ENCODE measurements at regions not wholly inside any gene's neighbourhood (a gene's known extent, or its start where the extent isn't known, plus 50 kb on each side); places are given as distances from the start of the nearest gene placed in this dataset.

GRCh38 chr6:15096894-15097837 is 148.7 kb upstream of the JARID2 start:
- H3K27me3 ChIP-seq (ENCODE audit: insufficient read depth, low read depth, low read length), result no peaks in the 10 kb centered on the region
- H3K36me3 ChIP-seq (ENCODE audit: insufficient read depth, low read length), result no peaks in the 10 kb centered on the region
- no peaks in the 10 kb centered on the region for H3F3A ChIP-seq (ENCODE audit: insufficient read depth, low read length, poor library complexity, severe bottlenecking)
- no peaks in the 10 kb centered on the region for H3K79me2 ChIP-seq (replicated peaks; ENCODE audit: insufficient read depth, low read length)
- no peak overlapping the region for H3K4me2 ChIP-seq (ENCODE audit: low read length)
- TF ChIP-seq REST (IDR thresholded peaks at IDR 0.05; ENCODE audit: borderline replicate concordance), result no peak
- TF ChIP-seq MXI1 (conservative IDR thresholded peaks at IDR 0.05; ENCODE audit: poor library complexity, severe bottlenecking), result no peak
- no peak for TF ChIP-seq CTCF (IDR thresholded peaks at IDR 0.05; ENCODE audit: poor library complexity, severe bottlenecking)
- no peak for TF ChIP-seq POLR2AphosphoS5 (IDR thresholded peaks at IDR 0.05)
- TF ChIP-seq RAD21 (conservative IDR thresholded peaks at IDR 0.05), result no peak
- TF ChIP-seq SMC3 (conservative IDR thresholded peaks at IDR 0.05; ENCODE audit: poor library complexity), result no peak
- TF ChIP-seq TAF1 (IDR thresholded peaks at IDR 0.05; ENCODE audit: low read depth), result no peak
- TF ChIP-seq EZH2 (IDR thresholded peaks at IDR 0.05; ENCODE audit: borderline replicate concordance, insufficient read depth, low read length, poor library complexity, severe bottlenecking), result no peak
- H3K9me2 ChIP-seq (ENCODE audit: insufficient read depth, low read length), result no peaks in the 10 kb centered on the region
- H3K9ac ChIP-seq (ENCODE audit: low read length), result no peak overlapping the region
- H3K9me3 ChIP-seq (ENCODE audit: low read length), result no peaks in the 10 kb centered on the region
- H3K27ac ChIP-seq (ENCODE audit: low read length), result no peak overlapping the region
- no peaks in the 10 kb centered on the region for H4K20me1 ChIP-seq (ENCODE audit: insufficient read depth)
- H3K4me3 ChIP-seq (ENCODE audit: low read length), result no peak overlapping the region
- H2AFZ ChIP-seq (ENCODE audit: low read depth, low read length), result no peak overlapping the region

GRCh38 chr6:15101130-15101529 is 144.7 kb upstream of the JARID2 start:
- H3K4me3 ChIP-seq (ENCODE audit: low read length), result no peak overlapping the region
- H2AFZ ChIP-seq (ENCODE audit: low read depth, low read length), result no peak overlapping the region
- no peaks in the 10 kb centered on the region for H3K79me2 ChIP-seq (replicated peaks; ENCODE audit: insufficient read depth, low read length)
- no peak for TF ChIP-seq EZH2 (IDR thresholded peaks at IDR 0.05; ENCODE audit: borderline replicate concordance, insufficient read depth, low read length, poor library complexity, severe bottlenecking)
- no peak for TF ChIP-seq RAD21 (conservative IDR thresholded peaks at IDR 0.05)
- TF ChIP-seq REST (IDR thresholded peaks at IDR 0.05; ENCODE audit: borderline replicate concordance), result no peak
- TF ChIP-seq EP300 (conservative IDR thresholded peaks at IDR 0.05; ENCODE audit: poor library complexity, severe bottlenecking), result no peak
- TF ChIP-seq TAF1 (IDR thresholded peaks at IDR 0.05; ENCODE audit: low read depth), result no peak
- TF ChIP-seq POLR2AphosphoS5 (IDR thresholded peaks at IDR 0.05), result no peak
- TF ChIP-seq MXI1 (conservative IDR thresholded peaks at IDR 0.05; ENCODE audit: poor library complexity, severe bottlenecking), result no peak
- no peak for TF ChIP-seq CTCF (IDR thresholded peaks at IDR 0.05; ENCODE audit: poor library complexity, severe bottlenecking)
- no peak for TF ChIP-seq SMC3 (conservative IDR thresholded peaks at IDR 0.05; ENCODE audit: poor library complexity)
- no peak overlapping the region for H3K9ac ChIP-seq (ENCODE audit: low read length)
- no peaks in the 10 kb centered on the region for H3K36me3 ChIP-seq (ENCODE audit: insufficient read depth, low read length)
- H3K27ac ChIP-seq (ENCODE audit: low read length), result no peak overlapping the region
- no peak overlapping the region for H3K4me2 ChIP-seq (ENCODE audit: low read length)
- H3F3A ChIP-seq (ENCODE audit: insufficient read depth, low read length, poor library complexity, severe bottlenecking), result no peaks in the 10 kb centered on the region
- no peaks in the 10 kb centered on the region for H4K20me1 ChIP-seq (ENCODE audit: insufficient read depth)
- H3K9me2 ChIP-seq (ENCODE audit: insufficient read depth, low read length), result no peaks in the 10 kb centered on the region
- no peaks in the 10 kb centered on the region for H3K27me3 ChIP-seq (ENCODE audit: insufficient read depth, low read depth, low read length)
- no peaks in the 10 kb centered on the region for H3K9me3 ChIP-seq (ENCODE audit: low read length)
